Mucosa of descending colon (tissue), 3 donors: ENCODE measurements at regions not wholly inside any gene's neighbourhood (a gene's known extent, or its start where the extent isn't known, plus 50 kb on each side); places are given as distances from the start of the nearest gene placed in this dataset.
"Not testable (repeated sequence)": the region's sequence is repeated elsewhere in the genome, so short reads cannot be mapped to it uniquely, and the experiment has no call there.

ENCODE experiments used
- ATAC-seq: fragments of 200-7000 bp; cut with Tn5 transposase; one replicate; pipeline ENCODE4 v1.9.1; 2020; ENCODE audit warnings: mild to moderate bottlenecking, moderate library complexity
- DNase-seq, 3 donors: peaks; one replicate each; pipeline ENCODE4 v3.0.0-alpha.2; 2020
- H3K36me3 ChIP-seq: fragments of 200-600 bp; one replicate; pipeline ENCODE4 v1.8.0; 2021; ENCODE audit warnings: low read depth, mild to moderate bottlenecking
- H3K4me1 ChIP-seq: fragments of 200-600 bp; one replicate; pipeline ENCODE4 v1.8.0; 2021; ENCODE audit warnings: low read depth, mild to moderate bottlenecking
- H3K4me3 ChIP-seq: fragments of 200-600 bp; one replicate; pipeline ENCODE4 v1.8.0; 2021; ENCODE audit warnings: mild to moderate bottlenecking
- H3K9me3 ChIP-seq: fragments of 200-600 bp; one replicate; pipeline ENCODE4 v1.8.0; 2021; ENCODE audit warnings: mild to moderate bottlenecking
- intact Hi-C, 2 donors: fragments of 100-400 bp; cut with DNase I in 1 of 2; cut with micrococcal nuclease in 1 of 2; formaldehyde crosslinking; loops; one replicate each; pipeline versions ENCODE4 v1.11.0 to v1.11.1; 2022; cut with DNase I, micrococcal nuclease
- TF ChIP-seq, protein P1 (sequence below): fragments of 200-600 bp; IDR thresholded peaks from one replicate; pipeline ENCODE4 v1.8.0; 2022; ENCODE audit warnings: antibody characterized with exemption, mild to moderate bottlenecking
- donor health status: DM: no; HTN: no; CAD: no; lungs with moderate emphysema.
- donor health status: DM: no; HTN: no; CAD: no.
- donor health status: DM: no; HTN: yes; CAD: no.

DNA sequence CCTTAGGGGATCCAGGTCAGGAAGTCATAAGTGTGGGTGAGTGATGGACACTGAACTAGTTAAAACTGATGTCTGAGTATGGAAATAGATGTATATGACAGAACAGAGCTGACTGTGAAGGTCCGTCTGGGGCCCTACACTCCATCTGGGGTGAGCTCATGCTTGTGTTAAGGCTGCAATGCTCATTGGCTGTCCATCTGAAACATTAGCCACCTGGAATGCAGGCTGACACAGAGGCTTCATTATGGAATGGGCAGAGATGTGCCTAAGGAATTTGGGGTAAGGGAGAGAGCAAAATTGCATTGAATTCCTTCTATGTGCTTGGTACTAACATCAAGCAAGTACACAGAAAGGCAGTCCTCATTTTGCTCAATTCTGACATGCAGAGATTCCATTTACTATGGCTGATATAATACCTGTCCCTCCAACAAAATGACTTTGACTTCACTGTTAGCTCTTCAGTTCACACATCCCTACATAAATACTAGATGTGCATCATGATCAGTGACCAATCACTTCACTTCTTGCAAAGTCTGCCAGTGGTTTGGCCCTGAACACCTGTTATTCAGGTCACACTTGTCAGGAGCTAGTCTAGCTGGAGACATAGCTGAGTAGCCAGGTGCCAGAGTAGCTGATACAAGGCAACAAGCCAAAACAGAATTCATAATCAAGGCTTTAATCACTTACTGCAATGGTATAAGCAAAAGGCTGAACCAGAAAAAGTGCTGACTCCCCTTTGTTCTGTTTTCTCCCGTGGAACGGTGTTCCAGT is 128.9 kb upstream of the VWC2 start:
- intact Hi-C loops = no loop called here
- no peak for ATAC-seq
- TF ChIP-seq, protein P1, sequence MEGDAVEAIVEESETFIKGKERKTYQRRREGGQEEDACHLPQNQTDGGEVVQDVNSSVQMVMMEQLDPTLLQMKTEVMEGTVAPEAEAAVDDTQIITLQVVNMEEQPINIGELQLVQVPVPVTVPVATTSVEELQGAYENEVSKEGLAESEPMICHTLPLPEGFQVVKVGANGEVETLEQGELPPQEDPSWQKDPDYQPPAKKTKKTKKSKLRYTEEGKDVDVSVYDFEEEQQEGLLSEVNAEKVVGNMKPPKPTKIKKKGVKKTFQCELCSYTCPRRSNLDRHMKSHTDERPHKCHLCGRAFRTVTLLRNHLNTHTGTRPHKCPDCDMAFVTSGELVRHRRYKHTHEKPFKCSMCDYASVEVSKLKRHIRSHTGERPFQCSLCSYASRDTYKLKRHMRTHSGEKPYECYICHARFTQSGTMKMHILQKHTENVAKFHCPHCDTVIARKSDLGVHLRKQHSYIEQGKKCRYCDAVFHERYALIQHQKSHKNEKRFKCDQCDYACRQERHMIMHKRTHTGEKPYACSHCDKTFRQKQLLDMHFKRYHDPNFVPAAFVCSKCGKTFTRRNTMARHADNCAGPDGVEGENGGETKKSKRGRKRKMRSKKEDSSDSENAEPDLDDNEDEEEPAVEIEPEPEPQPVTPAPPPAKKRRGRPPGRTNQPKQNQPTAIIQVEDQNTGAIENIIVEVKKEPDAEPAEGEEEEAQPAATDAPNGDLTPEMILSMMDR = no peak
- no peaks in the 10 kb centered on the region for H3K36me3 ChIP-seq
- H3K4me3 ChIP-seq = no peak overlapping the region
- no peaks in the 10 kb centered on the region for H3K4me1 ChIP-seq
- H3K9me3 ChIP-seq = no peaks in the 10 kb centered on the region
- DNase-seq = no peak

GRCh38 chr7:49645296-49645695 is 128.1 kb upstream of the VWC2 start:
- TF ChIP-seq, protein P1 = no peak
- intact Hi-C loops = no loop called here
- no peak for DNase-seq
- Histone ChIP-seq H3K4me1 (no peaks in the 10 kb centered on the region), H3K9me3 (no peaks in the 10 kb centered on the region), H3K4me3 (no peak overlapping the region), H3K36me3 (no peaks in the 10 kb centered on the region)
- no peak for ATAC-seq

- TF ChIP-seq, protein P1 = no peak
- intact Hi-C loops = no loop called here
- peak in 1 of 3 donors; percentile 18 for DNase-seq
- no peaks in the 10 kb centered on the region for H3K4me1 ChIP-seq
- H3K4me3 ChIP-seq = no peak overlapping the region
- H3K36me3 ChIP-seq = no peaks in the 10 kb centered on the region
- ATAC-seq = peak; percentile 93
- no peaks in the 10 kb centered on the region for H3K9me3 ChIP-seq
These were observed 113.2 kb upstream of the VWC2 start for GRCh38 chr7:49660170-49660783.

DNA sequence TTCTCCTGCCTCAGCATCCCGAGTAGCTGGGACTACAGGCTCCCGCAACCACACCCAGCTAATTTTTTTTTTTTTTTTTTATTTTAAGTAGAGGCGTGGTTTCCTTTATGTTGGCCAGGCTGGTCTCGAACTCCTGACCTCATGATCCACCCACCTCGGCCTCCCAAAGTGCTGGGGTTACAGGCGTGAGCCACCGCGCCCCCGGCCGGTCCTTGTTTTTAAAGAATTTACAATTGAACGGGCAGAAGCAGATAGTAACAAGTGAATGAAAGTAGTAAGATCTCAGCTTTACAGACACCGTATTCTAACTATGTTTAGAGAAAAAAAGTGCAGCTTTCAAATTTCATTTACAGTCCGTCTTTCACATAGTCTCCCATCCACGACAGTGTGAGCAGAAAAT is 112.5 kb upstream of the VWC2 start:
- Histone ChIP-seq H3K9me3 (no peaks in the 10 kb centered on the region), H3K4me3 (no peak overlapping the region), H3K4me1 (no peaks in the 10 kb centered on the region), H3K36me3 (no peaks in the 10 kb centered on the region)
- ATAC-seq (peak; percentile 49), DNase-seq (peak in 2 of 3 donors; percentile 13 to 33)
- TF ChIP-seq, protein P1 = no peak
- intact Hi-C loops = no loop called here

DNA sequence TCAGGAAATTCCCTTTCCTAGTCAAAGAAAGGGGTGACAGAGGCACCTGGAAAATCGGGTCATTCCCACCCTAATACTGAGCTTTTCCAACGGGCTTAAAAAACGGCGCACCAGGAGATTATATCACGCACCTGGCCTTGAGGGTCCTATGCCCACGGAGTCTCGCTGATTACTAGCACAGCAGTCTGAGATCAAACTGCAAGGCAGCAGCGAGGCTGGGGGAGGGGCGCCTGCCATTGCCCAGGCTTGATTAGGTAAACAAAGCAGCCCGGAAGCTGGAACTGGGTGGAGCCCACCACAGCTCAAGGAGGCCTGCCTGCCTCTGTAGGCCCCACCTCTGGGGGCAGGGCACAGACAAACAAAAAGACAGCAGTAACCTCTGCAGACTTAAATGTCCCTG is 107.5 kb upstream of the VWC2 start:
- intact Hi-C loops, ATAC-seq, H3K4me3 ChIP-seq, H3K36me3 ChIP-seq, H3K4me1 ChIP-seq, H3K9me3 ChIP-seq: not testable (repeated sequence)
- peak in 2 of 3 donors; percentile 17 to 35 for DNase-seq

GRCh38 chr7:49666764-49667163 is 106.7 kb upstream of the VWC2 start:
- TF ChIP-seq, protein P1 = no peak
- DNase-seq (no peak), ATAC-seq (no peak)
- no peaks in the 10 kb centered on the region for H3K4me1 ChIP-seq
- no peaks in the 10 kb centered on the region for H3K36me3 ChIP-seq
- no peaks in the 10 kb centered on the region for H3K9me3 ChIP-seq
- intact Hi-C loops = no loop called here
- H3K4me3 ChIP-seq = no peak overlapping the region
